ENCODE measurements at regions not wholly inside any gene's neighbourhood (a gene's known extent, or its start where the extent isn't known, plus 50 kb on each side); places are given as distances from the start of the nearest gene placed in this dataset.

- H3K4me1 ChIP-seq (ENCODE audit: control extremely low read depth in 1 of 4, control insufficient read depth in 4 of 4, insufficient read depth in 4 of 4, low read length in 3 of 4) = no peaks in the 10 kb centered on the region
- H3K27me3 ChIP-seq (replicated peaks in 2 of 5; ENCODE audit: control insufficient read depth in 4 of 5, insufficient read depth in 5 of 5, low read length in 4 of 5) = no peaks in the 10 kb centered on the region
- no peak overlapping the region for H3K27ac ChIP-seq (ENCODE audit: insufficient read depth in 1 of 2, low read depth in 1 of 2, low read length in 2 of 2, poor library complexity in 1 of 2, severe bottlenecking in 2 of 2)
- ChIA-PET POLR2A (no interaction called here), CTCF (no interaction called here)
- 98% methylated on average over 6 of the region's 7 CpGs for WGBS (ENCODE audit: insufficient coverage)
- DNase-seq = no peak
- H3K36me3 ChIP-seq (ENCODE audit: control insufficient read depth in 4 of 4, insufficient read depth in 4 of 4, low read length in 3 of 4) = no peaks in the 10 kb centered on the region
- H3K4me3 ChIP-seq (ENCODE audit: control insufficient read depth in 1 of 7, extremely low read depth in 1 of 7, insufficient read depth in 4 of 7, low read depth in 2 of 7, low read length in 6 of 7) = no peak overlapping the region
- peaks cover 0 to 3% (median 0%) of the 10 kb centered on the region in 5 experiments for H3K9me3 ChIP-seq (ENCODE audit: control extremely low read depth in 1 of 5, control insufficient read depth in 4 of 5, insufficient read depth in 2 of 5, low read depth in 1 of 5, low read length in 4 of 5)
Measured at GRCh38 chr10:23988006-23988405, 220.9 kb upstream of the KIAA1217 start.

DNA sequence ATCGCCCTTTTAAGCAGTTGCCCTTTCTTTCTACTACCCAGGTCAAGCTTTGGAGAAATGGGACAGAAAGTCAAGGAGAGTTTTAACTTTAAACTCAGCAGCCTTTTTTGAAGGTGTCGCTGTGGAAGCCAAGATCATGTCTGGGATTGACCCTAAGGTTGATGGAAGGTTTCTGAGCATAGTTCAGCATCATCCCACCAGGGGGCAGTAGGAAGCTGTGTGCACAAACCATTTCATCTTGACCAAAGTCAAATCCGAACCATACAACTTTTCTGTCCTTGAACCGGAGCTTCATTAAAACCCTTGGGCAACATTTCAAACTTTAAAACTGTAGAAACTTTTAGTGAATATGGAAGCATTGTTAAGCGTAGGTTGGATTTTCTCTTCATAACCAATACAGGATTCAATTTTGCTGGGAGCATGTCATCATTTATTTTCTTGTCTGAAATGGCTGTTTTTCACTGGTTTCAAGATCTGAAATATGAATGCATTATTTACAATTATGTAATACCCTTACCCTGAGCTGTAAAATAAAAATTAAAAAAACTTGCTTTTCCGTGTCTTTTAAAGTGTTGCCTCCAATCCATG is 214.4 kb upstream of the KIAA1217 start:
- 64% methylated on average over 2 of the region's 6 CpGs for WGBS (ENCODE audit: insufficient coverage)
- H3K9me3 ChIP-seq (ENCODE audit: control extremely low read depth in 1 of 5, control insufficient read depth in 4 of 5, insufficient read depth in 2 of 5, low read depth in 1 of 5, low read length in 4 of 5) = no peaks in the 10 kb centered on the region
- H3K4me1 ChIP-seq (ENCODE audit: control extremely low read depth in 1 of 4, control insufficient read depth in 4 of 4, insufficient read depth in 4 of 4, low read length in 3 of 4) = no peaks in the 10 kb centered on the region
- H3K4me3 ChIP-seq (ENCODE audit: control insufficient read depth in 1 of 7, extremely low read depth in 1 of 7, insufficient read depth in 4 of 7, low read depth in 2 of 7, low read length in 6 of 7) = no peak overlapping the region
- ChIA-PET POLR2A (no interaction called here), CTCF (interaction anchor here (1.0 to 1.3 kb wide), 4 partner anchors 11 to 41 kb away, joined by 3 read pairs; no protein-coding TSS in a partner anchor)
- H3K27me3 ChIP-seq (replicated peaks in 2 of 5; ENCODE audit: control insufficient read depth in 4 of 5, insufficient read depth in 5 of 5, low read length in 4 of 5) = peaks cover 0 to 13% (median 0%) of the 10 kb centered on the region in 5 experiments
- peak; percentile 14 to 47 (median 36) for DNase-seq
- no peak overlapping the region for H3K27ac ChIP-seq (ENCODE audit: insufficient read depth in 1 of 2, low read depth in 1 of 2, low read length in 2 of 2, poor library complexity in 1 of 2, severe bottlenecking in 2 of 2)
- H3K36me3 ChIP-seq (ENCODE audit: control insufficient read depth in 4 of 4, insufficient read depth in 4 of 4, low read length in 3 of 4) = no peaks in the 10 kb centered on the region

- 96% methylated on average over 4 of the region's 9 CpGs for WGBS (ENCODE audit: insufficient coverage)
- ChIA-PET CTCF (no interaction called here), POLR2A (no interaction called here)
Measured at GRCh38 chr10:23999445-23999844, 209.5 kb upstream of the KIAA1217 start.

GRCh38 chr10:24000271-24000813 is 208.6 kb upstream of the KIAA1217 start:
- no peak for DNase-seq
- Histone ChIP-seq H3K9me3 (ENCODE audit: control extremely low read depth in 1 of 5, control insufficient read depth in 4 of 5, insufficient read depth in 2 of 5, low read depth in 1 of 5, low read length in 4 of 5) (no peaks in the 10 kb centered on the region), H3K27ac (ENCODE audit: insufficient read depth in 1 of 2, low read depth in 1 of 2, low read length in 2 of 2, poor library complexity in 1 of 2, severe bottlenecking in 2 of 2) (no peak overlapping the region), H3K36me3 (ENCODE audit: control insufficient read depth in 4 of 4, insufficient read depth in 4 of 4, low read length in 3 of 4) (no peaks in the 10 kb centered on the region), H3K4me3 (ENCODE audit: control insufficient read depth in 1 of 7, extremely low read depth in 1 of 7, insufficient read depth in 4 of 7, low read depth in 2 of 7, low read length in 6 of 7) (no peak overlapping the region), H3K27me3 (replicated peaks in 2 of 5; ENCODE audit: control insufficient read depth in 4 of 5, insufficient read depth in 5 of 5, low read length in 4 of 5) (peaks cover 0 to 15% (median 0%) of the 10 kb centered on the region in 5 experiments), H3K4me1 (ENCODE audit: control extremely low read depth in 1 of 4, control insufficient read depth in 4 of 4, insufficient read depth in 4 of 4, low read length in 3 of 4) (no peaks in the 10 kb centered on the region)
- WGBS (ENCODE audit: insufficient coverage) = 85% methylated on average over 4 of the region's 8 CpGs
- CTCF ChIA-PET = no interaction called here
- POLR2A ChIA-PET = no interaction called here

More at GRCh38 chr10:23999445-23999844, 209.5 kb upstream of the KIAA1217 start:
- Histone ChIP-seq H3K4me3 (ENCODE audit: control insufficient read depth in 1 of 7, extremely low read depth in 1 of 7, insufficient read depth in 4 of 7, low read depth in 2 of 7, low read length in 6 of 7) (no peak overlapping the region), H3K4me1 (ENCODE audit: control extremely low read depth in 1 of 4, control insufficient read depth in 4 of 4, insufficient read depth in 4 of 4, low read length in 3 of 4) (no peaks in the 10 kb centered on the region), H3K9me3 (ENCODE audit: control extremely low read depth in 1 of 5, control insufficient read depth in 4 of 5, insufficient read depth in 2 of 5, low read depth in 1 of 5, low read length in 4 of 5) (no peaks in the 10 kb centered on the region), H3K36me3 (ENCODE audit: control insufficient read depth in 4 of 4, insufficient read depth in 4 of 4, low read length in 3 of 4) (no peaks in the 10 kb centered on the region), H3K27me3 (replicated peaks in 2 of 5; ENCODE audit: control insufficient read depth in 4 of 5, insufficient read depth in 5 of 5, low read length in 4 of 5) (peaks cover 0 to 15% (median 0%) of the 10 kb centered on the region in 5 experiments), H3K27ac (ENCODE audit: insufficient read depth in 1 of 2, low read depth in 1 of 2, low read length in 2 of 2, poor library complexity in 1 of 2, severe bottlenecking in 2 of 2) (no peak overlapping the region)
- DNase-seq = no peak

GRCh38 chr10:24006741-24007140 is 202.2 kb upstream of the KIAA1217 start:
- no peak for DNase-seq
- Histone ChIP-seq H3K9me3 (ENCODE audit: control extremely low read depth in 1 of 5, control insufficient read depth in 4 of 5, insufficient read depth in 2 of 5, low read depth in 1 of 5, low read length in 4 of 5) (no peaks in the 10 kb centered on the region), H3K27ac (ENCODE audit: insufficient read depth in 1 of 2, low read depth in 1 of 2, low read length in 2 of 2, poor library complexity in 1 of 2, severe bottlenecking in 2 of 2) (no peak overlapping the region), H3K36me3 (ENCODE audit: control insufficient read depth in 4 of 4, insufficient read depth in 4 of 4, low read length in 3 of 4) (no peaks in the 10 kb centered on the region), H3K4me1 (ENCODE audit: control extremely low read depth in 1 of 4, control insufficient read depth in 4 of 4, insufficient read depth in 4 of 4, low read length in 3 of 4) (no peaks in the 10 kb centered on the region), H3K27me3 (replicated peaks in 2 of 5; ENCODE audit: control insufficient read depth in 4 of 5, insufficient read depth in 5 of 5, low read length in 4 of 5) (peaks cover 0 to 3% (median 0%) of the 10 kb centered on the region in 5 experiments), H3K4me3 (ENCODE audit: control insufficient read depth in 1 of 7, extremely low read depth in 1 of 7, insufficient read depth in 4 of 7, low read depth in 2 of 7, low read length in 6 of 7) (no peak overlapping the region)
- ChIA-PET POLR2A (no interaction called here), CTCF (no interaction called here)
- 88% methylated on average over 3 of the region's 5 CpGs for WGBS (ENCODE audit: insufficient coverage)

- no peak for DNase-seq
- Histone ChIP-seq H3K9me3 (ENCODE audit: control extremely low read depth in 1 of 5, control insufficient read depth in 4 of 5, insufficient read depth in 2 of 5, low read depth in 1 of 5, low read length in 4 of 5) (no peaks in the 10 kb centered on the region), H3K4me1 (ENCODE audit: control extremely low read depth in 1 of 4, control insufficient read depth in 4 of 4, insufficient read depth in 4 of 4, low read length in 3 of 4) (no peaks in the 10 kb centered on the region), H3K27me3 (replicated peaks in 2 of 5; ENCODE audit: control insufficient read depth in 4 of 5, insufficient read depth in 5 of 5, low read length in 4 of 5) (peaks cover 0 to 3% (median 0%) of the 10 kb centered on the region in 5 experiments), H3K4me3 (ENCODE audit: control insufficient read depth in 1 of 7, extremely low read depth in 1 of 7, insufficient read depth in 4 of 7, low read depth in 2 of 7, low read length in 6 of 7) (no peak overlapping the region), H3K36me3 (ENCODE audit: control insufficient read depth in 4 of 4, insufficient read depth in 4 of 4, low read length in 3 of 4) (no peaks in the 10 kb centered on the region), H3K27ac (ENCODE audit: insufficient read depth in 1 of 2, low read depth in 1 of 2, low read length in 2 of 2, poor library complexity in 1 of 2, severe bottlenecking in 2 of 2) (no peak overlapping the region)
- POLR2A ChIA-PET = no interaction called here
- CTCF ChIA-PET = interaction anchor here (0.6 kb wide), 1 partner anchor 13 kb away, joined by 3 read pairs; no protein-coding TSS in a partner anchor
- 95% methylated on average over 2 of the region's 3 CpGs for WGBS (ENCODE audit: insufficient coverage)
Measured at GRCh38 chr10:24007359-24007758, 201.6 kb upstream of the KIAA1217 start.

GRCh38 chr10:24008164-24009091 is 200.5 kb upstream of the KIAA1217 start:
- Histone ChIP-seq H3K4me1 (ENCODE audit: control extremely low read depth in 1 of 4, control insufficient read depth in 4 of 4, insufficient read depth in 4 of 4, low read length in 3 of 4) (no peaks in the 10 kb centered on the region), H3K4me3 (ENCODE audit: control insufficient read depth in 1 of 7, extremely low read depth in 1 of 7, insufficient read depth in 4 of 7, low read depth in 2 of 7, low read length in 6 of 7) (no peak overlapping the region), H3K27me3 (replicated peaks in 2 of 5; ENCODE audit: control insufficient read depth in 4 of 5, insufficient read depth in 5 of 5, low read length in 4 of 5) (peaks cover 0 to 3% (median 0%) of the 10 kb centered on the region in 5 experiments), H3K36me3 (ENCODE audit: control insufficient read depth in 4 of 4, insufficient read depth in 4 of 4, low read length in 3 of 4) (no peaks in the 10 kb centered on the region), H3K27ac (ENCODE audit: insufficient read depth in 1 of 2, low read depth in 1 of 2, low read length in 2 of 2, poor library complexity in 1 of 2, severe bottlenecking in 2 of 2) (no peak overlapping the region), H3K9me3 (ENCODE audit: control extremely low read depth in 1 of 5, control insufficient read depth in 4 of 5, insufficient read depth in 2 of 5, low read depth in 1 of 5, low read length in 4 of 5) (no peaks in the 10 kb centered on the region)
- no peak for DNase-seq
- ChIA-PET CTCF (interaction anchor here (1.0 kb wide), 1 partner anchor 14 kb away, joined by 3 read pairs; no protein-coding TSS in a partner anchor), POLR2A (no interaction called here)
- WGBS (ENCODE audit: insufficient coverage) = 29% methylated on average over 6 of the region's 13 CpGs
